Transverse colon (tissue), 4 donors: ENCODE measurements at regions not wholly inside any gene's neighbourhood (a gene's known extent, or its start where the extent isn't known, plus 50 kb on each side); places are given as distances from the start of the nearest gene placed in this dataset.

ENCODE experiments used
- POLR2A ChIP-seq: fragments of 450-650 bp; IDR thresholded peaks from one replicate; pipeline ENCODE4 v1.6.1; 2016; ENCODE audit warnings: antibody characterized with exemption, mild to moderate bottlenecking, moderate library complexity
- POLR2AphosphoS5 ChIP-seq, 3 donors: sonication (generic); formaldehyde crosslinking; IDR thresholded peaks; one replicate each; pipeline ENCODE4 v1.6.1; 2016; ENCODE audit warnings: antibody characterized with exemption in 3 of 3
- TF ChIP-seq, protein P1 (sequence below), 5 experiments: fragments of 200-600 bp in 3 of 5; fragments of 450-650 bp in 2 of 5; sonication (generic) in 3 of 5; IDR thresholded peaks; 1 replicate in 2 of 5; 2 replicates in 3 of 5; pipeline ENCODE4 v1.5.1; 2016 to 2017; ENCODE audit warnings: antibody characterized with exemption in 5 of 5, inconsistent platforms in 3 of 5, mild to moderate bottlenecking in 2 of 5, moderate library complexity in 1 of 5

- TF ChIP-seq, protein P1, sequence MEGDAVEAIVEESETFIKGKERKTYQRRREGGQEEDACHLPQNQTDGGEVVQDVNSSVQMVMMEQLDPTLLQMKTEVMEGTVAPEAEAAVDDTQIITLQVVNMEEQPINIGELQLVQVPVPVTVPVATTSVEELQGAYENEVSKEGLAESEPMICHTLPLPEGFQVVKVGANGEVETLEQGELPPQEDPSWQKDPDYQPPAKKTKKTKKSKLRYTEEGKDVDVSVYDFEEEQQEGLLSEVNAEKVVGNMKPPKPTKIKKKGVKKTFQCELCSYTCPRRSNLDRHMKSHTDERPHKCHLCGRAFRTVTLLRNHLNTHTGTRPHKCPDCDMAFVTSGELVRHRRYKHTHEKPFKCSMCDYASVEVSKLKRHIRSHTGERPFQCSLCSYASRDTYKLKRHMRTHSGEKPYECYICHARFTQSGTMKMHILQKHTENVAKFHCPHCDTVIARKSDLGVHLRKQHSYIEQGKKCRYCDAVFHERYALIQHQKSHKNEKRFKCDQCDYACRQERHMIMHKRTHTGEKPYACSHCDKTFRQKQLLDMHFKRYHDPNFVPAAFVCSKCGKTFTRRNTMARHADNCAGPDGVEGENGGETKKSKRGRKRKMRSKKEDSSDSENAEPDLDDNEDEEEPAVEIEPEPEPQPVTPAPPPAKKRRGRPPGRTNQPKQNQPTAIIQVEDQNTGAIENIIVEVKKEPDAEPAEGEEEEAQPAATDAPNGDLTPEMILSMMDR (IDR thresholded peaks at IDR 0.05), result no peak
- no peak for TF ChIP-seq POLR2A
- no peak for TF ChIP-seq POLR2AphosphoS5 (IDR thresholded peaks at IDR 0.05)
These were observed 53.1 kb upstream of the BCO1 start for GRCh38 chr16:81185416-81185815.
